Astrocyte (in vitro differentiated cells and primary cell): ENCODE measurements at regions not wholly inside any gene's neighbourhood (a gene's known extent, or its start where the extent isn't known, plus 50 kb on each side); places are given as distances from the start of the nearest gene placed in this dataset.
A peak's percentile ranks its signal among the peaks of the same experiment; 100 is the strongest.

Experiments
- DNase-seq: peaks from one replicate; pipeline ENCODE4 v3.0.0-alpha.2; 2010; ENCODE audit warnings: low read depth
- FAIRE-seq: peaks from 2 replicates; lab custom pipeline; 2011; peaks lifted over from hg19 to GRCh38; lab: Jason Lieb, UNC
- H2AFZ ChIP-seq: 2 replicates; pipeline ENCODE4 v1.6.0; 2012; ENCODE audit warnings: low read depth, low read length, inconsistent platforms
- H3K27ac ChIP-seq: 2 replicates; pipeline ENCODE4 v1.5.1; 2011; ENCODE audit warnings: low read depth, low read length, inconsistent platforms
- H3K27me3 ChIP-seq: 2 replicates; pipeline ENCODE4 v1.6.0; 2011; ENCODE audit warnings: low read length, inconsistent platforms; ENCODE audit not compliant: insufficient read depth
- H3K36me3 ChIP-seq: 2 replicates; pipeline ENCODE4 v1.5.1; 2011; ENCODE audit warnings: low read length, inconsistent platforms; ENCODE audit not compliant: insufficient read depth
- H3K4me1 ChIP-seq: 2 replicates; pipeline ENCODE4 v1.5.1; 2011; ENCODE audit warnings: low read length, inconsistent platforms; ENCODE audit not compliant: insufficient read depth
- H3K4me2 ChIP-seq: 2 replicates; pipeline ENCODE4 v1.6.0; 2012; ENCODE audit warnings: low read length, inconsistent platforms
- H3K4me3 ChIP-seq: 2 replicates; pipeline ENCODE4 v1.5.1; 2011; ENCODE audit warnings: low read depth, mild to moderate bottlenecking, low read length, inconsistent platforms; ENCODE audit not compliant: insufficient read depth
- H3K79me2 ChIP-seq: 2 replicates; pipeline ENCODE4 v1.6.0; 2012; ENCODE audit warnings: mild to moderate bottlenecking, low read length, inconsistent platforms; ENCODE audit not compliant: insufficient read depth
- H3K9ac ChIP-seq: 2 replicates; pipeline ENCODE4 v1.6.0; 2012; ENCODE audit warnings: mild to moderate bottlenecking, low read length, inconsistent platforms
- H3K9me3 ChIP-seq: 2 replicates; pipeline ENCODE4 v1.5.1; 2012; ENCODE audit warnings: low read depth, mild to moderate bottlenecking, low read length, inconsistent platforms; ENCODE audit not compliant: insufficient read depth
- H4K20me1 ChIP-seq: 2 replicates; pipeline ENCODE4 v1.6.0; 2012; ENCODE audit warnings: low read length, inconsistent platforms; ENCODE audit not compliant: insufficient read depth
- H3K27ac Mint-ChIP-seq: one replicate; pipeline ENCODE4 v1.8.0; 2021; ENCODE audit warnings: mild to moderate bottlenecking, mixed read lengths; ENCODE audit not compliant: unreplicated experiment
- H3K27me3 Mint-ChIP-seq: one replicate; pipeline ENCODE4 v1.8.0; 2021; ENCODE audit warnings: low read depth, mixed read lengths; ENCODE audit not compliant: unreplicated experiment
- H3K36me3 Mint-ChIP-seq: one replicate; pipeline ENCODE4 v1.8.0; 2021; ENCODE audit warnings: low read depth, mixed read lengths; ENCODE audit not compliant: unreplicated experiment
- H3K4me1 Mint-ChIP-seq: one replicate; pipeline ENCODE4 v1.8.0; 2021; ENCODE audit warnings: low read depth, mixed read lengths; ENCODE audit not compliant: unreplicated experiment
- H3K4me3 Mint-ChIP-seq: one replicate; pipeline ENCODE4 v1.8.0; 2021; ENCODE audit warnings: mild to moderate bottlenecking, moderate library complexity, mixed read lengths; ENCODE audit not compliant: unreplicated experiment
- H3K9me3 Mint-ChIP-seq: one replicate; pipeline ENCODE4 v1.8.0; 2021; ENCODE audit warnings: mild to moderate bottlenecking, mixed read lengths; ENCODE audit not compliant: unreplicated experiment
- CTCF ChIP-seq: IDR thresholded peaks from 2 replicates; pipeline ENCODE4 v1.5.1; 2011; ENCODE audit warnings: low read depth, mild to moderate bottlenecking, inconsistent platforms, low read length, moderate library complexity; ENCODE audit not compliant: insufficient read depth
- EZH2 ChIP-seq: IDR thresholded peaks from 2 replicates; pipeline ENCODE4 v1.6.1; 2012; ENCODE audit warnings: mild to moderate bottlenecking, low read length, inconsistent platforms; ENCODE audit not compliant: insufficient read depth

- no peaks in the 10 kb centered on the region for H3K36me3 ChIP-seq
- no peak for FAIRE-seq
- Mint-ChIP-seq H3K27me3 (no peaks in the 10 kb centered on the region), H3K36me3 (no peaks in the 10 kb centered on the region), H3K9me3 (no peaks in the 10 kb centered on the region), H3K4me3 (no peak overlapping the region), H3K4me1 (peaks cover 15% of the 10 kb centered on the region), H3K27ac (no peak overlapping the region)
- no peaks in the 10 kb centered on the region for H3K27me3 ChIP-seq
- no peak overlapping the region for H3K9ac ChIP-seq
- DNase-seq, result no peak
- H4K20me1 ChIP-seq, result no peaks in the 10 kb centered on the region
- no peaks in the 10 kb centered on the region for H3K79me2 ChIP-seq
- H3K4me2 ChIP-seq, result no peak overlapping the region
- TF ChIP-seq EZH2 (no peak), CTCF (no peak)
- H3K27ac ChIP-seq, result no peak overlapping the region
- no peaks in the 10 kb centered on the region for H3K9me3 ChIP-seq
- no peaks in the 10 kb centered on the region for H3K4me1 ChIP-seq
- no peak overlapping the region for H3K4me3 ChIP-seq
- H2AFZ ChIP-seq, result no peak overlapping the region
Observed at GRCh38 chr18:24558403-24558802, 98.0 kb downstream of the HRH4 start.

- H4K20me1 ChIP-seq, result no peaks in the 10 kb centered on the region
- no peak overlapping the region for H3K4me3 Mint-ChIP-seq
- peaks cover 15% of the 10 kb centered on the region for H3K4me1 Mint-ChIP-seq
- H3K4me1 ChIP-seq, result no peaks in the 10 kb centered on the region
- no peak overlapping the region for H2AFZ ChIP-seq
- TF ChIP-seq CTCF, result no peak
- TF ChIP-seq EZH2, result no peak
- H3K4me2 ChIP-seq, result no peak overlapping the region
- no peak overlapping the region for H3K4me3 ChIP-seq
- H3K9ac ChIP-seq, result no peak overlapping the region
- H3K36me3 ChIP-seq, result no peaks in the 10 kb centered on the region
- H3K27ac Mint-ChIP-seq, result no peak overlapping the region
- FAIRE-seq (no peak), DNase-seq (no peak)
- no peaks in the 10 kb centered on the region for H3K27me3 ChIP-seq
- no peaks in the 10 kb centered on the region for H3K79me2 ChIP-seq
- no peaks in the 10 kb centered on the region for H3K9me3 ChIP-seq
- H3K9me3 Mint-ChIP-seq, result no peaks in the 10 kb centered on the region
- no peak overlapping the region for H3K27ac ChIP-seq
- no peaks in the 10 kb centered on the region for H3K27me3 Mint-ChIP-seq
- no peaks in the 10 kb centered on the region for H3K36me3 Mint-ChIP-seq
Observed at GRCh38 chr18:24559526-24559925, 99.1 kb downstream of the HRH4 start.

GRCh38 chr18:24560511-24560981, 100.1 kb downstream of the HRH4 start:
- Mint-ChIP-seq H3K27me3 (no peaks in the 10 kb centered on the region), H3K9me3 (no peaks in the 10 kb centered on the region), H3K36me3 (no peaks in the 10 kb centered on the region), H3K27ac (peak overlapping the region; percentile 7), H3K4me1 (peaks cover 15% of the 10 kb centered on the region), H3K4me3 (peak overlapping the region; percentile 64)
- no peak overlapping the region for H2AFZ ChIP-seq
- TF ChIP-seq CTCF, result no peak
- TF ChIP-seq EZH2, result no peak
- no peak overlapping the region for H3K4me2 ChIP-seq
- no peak overlapping the region for H3K9ac ChIP-seq
- H4K20me1 ChIP-seq, result no peaks in the 10 kb centered on the region
- H3K36me3 ChIP-seq, result no peaks in the 10 kb centered on the region
- DNase-seq (peak; percentile 27), FAIRE-seq (no peak)
- no peaks in the 10 kb centered on the region for H3K79me2 ChIP-seq
- no peaks in the 10 kb centered on the region for H3K9me3 ChIP-seq
- H3K4me1 ChIP-seq, result no peaks in the 10 kb centered on the region
- no peaks in the 10 kb centered on the region for H3K27me3 ChIP-seq
- no peak overlapping the region for H3K27ac ChIP-seq
- no peak overlapping the region for H3K4me3 ChIP-seq
